Omental fat pad (tissue), 3 donors: ENCODE measurements at regions not wholly inside any gene's neighbourhood (a gene's known extent, or its start where the extent isn't known, plus 50 kb on each side); places are given as distances from the start of the nearest gene placed in this dataset.

ENCODE experiments used
- ATAC-seq: fragments of 150-250 bp; one replicate; pipeline ENCODE4 v1.9.1; 2016; ENCODE audit warnings: mild to moderate bottlenecking, moderate library complexity; ENCODE audit not compliant: low FRiP score
- DNase-seq: peaks from one replicate; pipeline ENCODE4 v3.0.0-alpha.2; 2019; ENCODE audit warnings: low spot score
- CTCF ChIP-seq, 3 donors: fragments of 450-650 bp; IDR thresholded peaks; one replicate each; pipeline ENCODE4 v1.5.1; 2016 to 2017; ENCODE audit warnings: antibody characterized with exemption in 3 of 3, mild to moderate bottlenecking in 3 of 3, moderate library complexity in 2 of 3

GRCh38 chr9:115673599-115673998 lies 480.0 kb upstream of the PAPPA start:
- ATAC-seq, result no peak
- TF ChIP-seq CTCF (IDR thresholded peaks at IDR 0.05), result no peak
- DNase-seq, result no peak

- no peak for DNase-seq
- ATAC-seq, result no peak
- no peak for TF ChIP-seq CTCF (IDR thresholded peaks at IDR 0.05)
These were observed 479.5 kb upstream of the PAPPA start for GRCh38 chr9:115674091-115674490.

- no peak for DNase-seq
These were observed 477.8 kb upstream of the PAPPA start for GRCh38 chr9:115675834-115676233.

GRCh38 chr9:115680231-115680630 lies 473.4 kb upstream of the PAPPA start:
- no peak for ATAC-seq
- TF ChIP-seq CTCF (IDR thresholded peaks at IDR 0.05), result no peak
- no peak for DNase-seq

More at GRCh38 chr9:115675834-115676233, 477.8 kb upstream of the PAPPA start:
- no peak for TF ChIP-seq CTCF (IDR thresholded peaks at IDR 0.05)
- no peak for ATAC-seq

GRCh38 chr9:115681585-115681984 lies 472.0 kb upstream of the PAPPA start:
- TF ChIP-seq CTCF (IDR thresholded peaks at IDR 0.05), result no peak
- DNase-seq (no peak), ATAC-seq (no peak)

- TF ChIP-seq CTCF (IDR thresholded peaks at IDR 0.05), result no peak
- ATAC-seq (no peak), DNase-seq (no peak)
These were observed 467.5 kb upstream of the PAPPA start for GRCh38 chr9:115686069-115686468.

- DNase-seq, result no peak
These were observed 466.2 kb upstream of the PAPPA start for GRCh38 chr9:115687356-115687755.

More at GRCh38 chr9:115687356-115687755, 466.2 kb upstream of the PAPPA start:
- ATAC-seq, result no peak
- TF ChIP-seq CTCF (IDR thresholded peaks at IDR 0.05), result no peak
